BE2C (cell line): ENCODE measurements at regions not wholly inside any gene's neighbourhood (a gene's known extent, or its start where the extent isn't known, plus 50 kb on each side); places are given as distances from the start of the nearest gene placed in this dataset.

ENCODE experiments used
- DNase-seq: peaks from one replicate; pipeline ENCODE4 v3.0.0-alpha.2; 2020
- H3K27me3 ChIP-seq: fragments of 250-450 bp; sonication (Bioruptor Pico); 2 replicates; pipeline ENCODE4 v1.5.1; 2020; ENCODE audit warnings: mild to moderate bottlenecking
- H3K36me3 ChIP-seq: fragments of 250-450 bp; sonication (Bioruptor Pico); 2 replicates; pipeline ENCODE4 v1.5.1; 2020; ENCODE audit warnings: mild to moderate bottlenecking
- H3K4me1 ChIP-seq: fragments of 250-450 bp; sonication (Bioruptor Pico); 2 replicates; pipeline ENCODE4 v1.5.1; 2020
- H3K4me3 ChIP-seq: 2 replicates; pipeline ENCODE4 v1.5.1; 2011; ENCODE audit warnings: low read depth, low read length
- H3K9me3 ChIP-seq: fragments of 250-450 bp; sonication (Bioruptor Pico); 2 replicates; pipeline ENCODE4 v1.5.1; 2020
- CTCF ChIP-seq: IDR thresholded peaks from 2 replicates; pipeline ENCODE4 v1.5.1; 2012; ENCODE audit warnings: mild to moderate bottlenecking, low read depth, low read length

- Histone ChIP-seq H3K36me3 (no peaks in the 10 kb centered on the region), H3K27me3 (no peaks in the 10 kb centered on the region), H3K9me3 (no peaks in the 10 kb centered on the region), H3K4me3 (no peak overlapping the region), H3K4me1 (no peaks in the 10 kb centered on the region)
- DNase-seq, result no peak
- no peak for TF ChIP-seq CTCF
These were observed 88.4 kb upstream of the ADRA1B start for GRCh38 chr5:159827861-159828260.

DNA sequence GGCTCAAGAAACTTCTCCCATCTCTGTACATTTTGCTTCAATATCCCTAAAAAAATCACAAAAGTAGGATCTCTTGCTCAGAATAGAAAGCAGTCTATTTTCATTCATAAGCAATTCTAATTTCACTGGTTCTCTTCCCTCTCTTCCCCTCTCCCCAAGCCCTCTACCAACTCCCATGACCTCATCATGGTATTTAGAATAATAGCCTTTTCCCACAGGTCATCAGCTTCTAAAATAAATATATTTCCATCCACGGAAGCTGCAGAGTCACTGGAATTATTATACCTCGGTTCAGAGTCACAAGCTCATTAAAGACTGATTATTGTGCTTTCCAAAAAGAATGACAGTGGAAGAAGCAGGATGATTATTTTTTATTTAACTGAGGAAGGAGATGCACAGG lies 84.2 kb upstream of the ADRA1B start:
- no peak overlapping the region for H3K4me3 ChIP-seq
- H3K27me3 ChIP-seq, result peaks cover 9% of the 10 kb centered on the region
- H3K9me3 ChIP-seq, result no peaks in the 10 kb centered on the region
- TF ChIP-seq CTCF, result no peak
- DNase-seq, result no peak
- H3K4me1 ChIP-seq, result no peaks in the 10 kb centered on the region
- H3K36me3 ChIP-seq, result no peaks in the 10 kb centered on the region

DNA sequence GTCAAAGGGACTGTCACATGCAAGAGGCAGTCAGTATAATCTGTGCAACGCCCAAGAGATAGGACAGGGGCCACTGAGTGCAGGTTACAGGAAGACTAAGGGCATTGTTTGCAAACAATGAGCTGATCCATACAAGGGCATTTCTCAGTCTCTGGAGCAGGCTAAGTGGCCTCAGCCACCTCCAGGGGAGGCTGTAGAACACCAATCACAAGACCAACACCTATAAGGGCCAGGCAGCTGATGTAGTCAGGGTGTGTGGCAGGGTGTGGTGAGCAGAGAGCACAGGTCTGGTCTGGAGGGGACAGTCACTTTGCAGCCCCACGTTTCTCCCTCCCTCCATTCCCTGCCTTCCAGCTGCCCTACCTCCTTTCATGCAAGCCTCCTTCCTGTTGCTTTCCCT lies 83.2 kb upstream of the ADRA1B start:
- Histone ChIP-seq H3K4me3 (no peak overlapping the region), H3K27me3 (peaks cover 9% of the 10 kb centered on the region), H3K9me3 (no peaks in the 10 kb centered on the region), H3K4me1 (no peaks in the 10 kb centered on the region), H3K36me3 (no peaks in the 10 kb centered on the region)
- TF ChIP-seq CTCF, result no peak
- DNase-seq, result no peak

- no peak for TF ChIP-seq CTCF
- Histone ChIP-seq H3K4me1 (no peaks in the 10 kb centered on the region), H3K9me3 (no peaks in the 10 kb centered on the region), H3K27me3 (peaks cover 9% of the 10 kb centered on the region), H3K4me3 (no peak overlapping the region), H3K36me3 (no peaks in the 10 kb centered on the region)
- DNase-seq, result no peak
These were observed 82.4 kb upstream of the ADRA1B start for GRCh38 chr5:159833846-159834245.

GRCh38 chr5:159835548-159835947 lies 80.7 kb upstream of the ADRA1B start:
- Histone ChIP-seq H3K4me3 (no peak overlapping the region), H3K4me1 (no peaks in the 10 kb centered on the region), H3K9me3 (no peaks in the 10 kb centered on the region), H3K27me3 (peaks cover 10% of the 10 kb centered on the region), H3K36me3 (no peaks in the 10 kb centered on the region)
- TF ChIP-seq CTCF, result no peak
- no peak for DNase-seq

- Histone ChIP-seq H3K36me3 (no peaks in the 10 kb centered on the region), H3K9me3 (no peaks in the 10 kb centered on the region), H3K27me3 (peaks cover 18% of the 10 kb centered on the region), H3K4me1 (no peaks in the 10 kb centered on the region), H3K4me3 (no peak overlapping the region)
- no peak for DNase-seq
- no peak for TF ChIP-seq CTCF
These were observed 79.6 kb upstream of the ADRA1B start for GRCh38 chr5:159836691-159837090.
